ENCODE measurements at regions not wholly inside any gene's neighbourhood (a gene's known extent, or its start where the extent isn't known, plus 50 kb on each side); places are given as distances from the start of the nearest gene placed in this dataset.

- TF ChIP-seq CTCF (IDR thresholded peaks at IDR 0.05; ENCODE audit: borderline replicate concordance, extremely low read depth, low read length, poor library complexity, severe bottlenecking) (no peak), EZH2 (IDR thresholded peaks at IDR 0.05; ENCODE audit: borderline replicate concordance, low read depth, low read length, severe bottlenecking) (no peak)
Observed at GRCh38 chr1:187261637-187262036, 432.9 kb downstream of the PLA2G4A start.
